Naive thymus-derived CD4-positive, alpha-beta T cell (primary cell): ENCODE measurements at regions not wholly inside any gene's neighbourhood (a gene's known extent, or its start where the extent isn't known, plus 50 kb on each side); places are given as distances from the start of the nearest gene placed in this dataset.
A peak's percentile ranks its signal among the peaks of the same experiment; 100 is the strongest.
"Not testable (repeated sequence)": the region's sequence is repeated elsewhere in the genome, so short reads cannot be mapped to it uniquely, and the experiment has no call there.

ENCODE experiments used
- ATAC-seq: fragments of 150-1000 bp; cut with Tn5 transposase; 2 replicates; pipeline ENCODE4 v1.10.0; 2021; ENCODE audit warnings: mild to moderate bottlenecking, moderate library complexity
- CTCF ChIA-PET: fragments of 350-600 bp; sonication (Branson Sonifier 250); formaldehyde crosslinking; loops from one replicate; lab custom pipeline; 2021; ENCODE audit warnings: antibody characterized with exemption; lab: Charles Lee
- POLR2A ChIA-PET: fragments of 350-600 bp; sonication (Branson Sonifier 250); formaldehyde crosslinking; loops from one replicate; lab custom pipeline; 2021; ENCODE audit warnings: antibody characterized with exemption, inconsistent platforms; lab: Charles Lee
- DNase-seq, 9 donors: peaks; one replicate each; pipeline versions ENCODE4 v3.0.0 to v3.0.0-alpha.2; 2020 to 2022; ENCODE audit warnings: mixed read lengths in 1 of 9
- H3K27ac ChIP-seq: one replicate; pipeline ENCODE4 v1.7.0; 2013; ENCODE audit warnings: mild to moderate bottlenecking, low read depth, low read length, moderate library complexity
- H3K27me3 ChIP-seq, 2 donors: one replicate each; pipeline ENCODE4 v1.7.0; 2013; ENCODE audit warnings: low read length in 2 of 2, mild to moderate bottlenecking in 2 of 2, moderate library complexity in 2 of 2; ENCODE audit not compliant: control insufficient read depth in 2 of 2, insufficient read depth in 2 of 2
- H3K36me3 ChIP-seq, 3 experiments: 1 replicate in 2 of 3; 2 replicates in 1 of 3; pipeline ENCODE4 v1.7.0; 2013; ENCODE audit warnings: low read length in 3 of 3, mild to moderate bottlenecking in 3 of 3, moderate library complexity in 1 of 3; ENCODE audit not compliant: insufficient read depth in 3 of 3, control insufficient read depth in 2 of 3
- H3K4me1 ChIP-seq, 2 donors: one replicate each; pipeline ENCODE4 v1.7.0; 2013; ENCODE audit warnings: low read length in 2 of 2, mild to moderate bottlenecking in 2 of 2, moderate library complexity in 1 of 2; ENCODE audit not compliant: control insufficient read depth in 2 of 2, insufficient read depth in 2 of 2
- H3K4me3 ChIP-seq: 2 replicates; pipeline ENCODE4 v1.7.0; 2013; ENCODE audit warnings: mild to moderate bottlenecking, low read length
- H3K9me3 ChIP-seq, 3 experiments: 1 replicate in 2 of 3; 2 replicates in 1 of 3; pipeline ENCODE4 v1.7.0; 2013; ENCODE audit warnings: low read length in 3 of 3; ENCODE audit not compliant: control insufficient read depth in 2 of 3
- H3K27ac Mint-ChIP-seq, 9 donors: one replicate each; pipeline ENCODE4 v1.8.0; 2020 to 2022; ENCODE audit warnings: mixed read lengths in 9 of 9, mild to moderate bottlenecking in 8 of 9, moderate library complexity in 5 of 9, inconsistent platforms in 2 of 9
- H3K27me3 Mint-ChIP-seq, 5 donors: one replicate each; pipeline ENCODE4 v1.8.0; 2021 to 2022; ENCODE audit warnings: mixed read lengths in 5 of 5, mild to moderate bottlenecking in 1 of 5
- H3K36me3 Mint-ChIP-seq, 5 donors: one replicate each; pipeline ENCODE4 v1.8.0; 2020 to 2022; ENCODE audit warnings: mixed read lengths in 5 of 5, mild to moderate bottlenecking in 3 of 5, inconsistent platforms in 1 of 5
- H3K4me1 Mint-ChIP-seq, 7 donors: one replicate each; pipeline ENCODE4 v1.8.0; 2020 to 2022; ENCODE audit warnings: mixed read lengths in 7 of 7, mild to moderate bottlenecking in 3 of 7, inconsistent platforms in 1 of 7
- H3K4me3 Mint-ChIP-seq, 10 donors: one replicate each; pipeline ENCODE4 v1.8.0; 2020 to 2022; ENCODE audit warnings: mild to moderate bottlenecking in 10 of 10, mixed read lengths in 10 of 10, moderate library complexity in 6 of 10, inconsistent platforms in 2 of 10
- H3K9me3 Mint-ChIP-seq, 11 donors: one replicate each; pipeline ENCODE4 v1.8.0; 2020 to 2022; ENCODE audit warnings: mixed read lengths in 11 of 11, mild to moderate bottlenecking in 4 of 11, inconsistent platforms in 1 of 11, moderate library complexity in 1 of 11
- intact Hi-C, 2 donors: fragments of 100-400 bp; cut with micrococcal nuclease; formaldehyde crosslinking; loops; one replicate each; pipeline ENCODE4 v1.15.1; 2023

GRCh38 chr6:4637691-4638433 lies 138.3 kb upstream of the CDYL start:
- CTCF ChIA-PET, result no interaction called here
- Histone ChIP-seq H3K4me3 (no peak overlapping the region), H3K27ac (no peak overlapping the region), H3K9me3 (no peaks in the 10 kb centered on the region), H3K27me3 (no peaks in the 10 kb centered on the region), H3K36me3 (no peaks in the 10 kb centered on the region), H3K4me1 (no peaks in the 10 kb centered on the region)
- Mint-ChIP-seq H3K9me3 (peaks cover 0 to 5% (median 0%) of the 10 kb centered on the region in 11 donors), H3K27me3 (peaks cover 0 to 32% (median 18%) of the 10 kb centered on the region in 5 donors), H3K27ac (no peak overlapping the region), H3K4me1 (no peaks in the 10 kb centered on the region), H3K4me3 (no peak overlapping the region), H3K36me3 (no peaks in the 10 kb centered on the region)
- POLR2A ChIA-PET, result interaction anchor here (0.6 kb wide), 1 partner anchor 818 kb away, joined by 4 read pairs; no protein-coding TSS in a partner anchor
- ATAC-seq, result no peak
- DNase-seq, result peak in 1 of 9 donors; percentile 33
- intact Hi-C loops, result no loop called here

GRCh38 chr6:4636881-4637224 lies 139.4 kb upstream of the CDYL start:
- Mint-ChIP-seq H3K27ac (no peak overlapping the region), H3K4me3 (no peak overlapping the region), H3K9me3 (peaks cover 0 to 9% (median 0%) of the 10 kb centered on the region in 11 donors), H3K36me3 (no peaks in the 10 kb centered on the region), H3K27me3 (peaks cover 0 to 25% (median 11%) of the 10 kb centered on the region in 5 donors), H3K4me1 (no peaks in the 10 kb centered on the region)
- CTCF ChIA-PET, result no interaction called here
- H3K4me1 ChIP-seq, result no peaks in the 10 kb centered on the region
- no peaks in the 10 kb centered on the region for H3K36me3 ChIP-seq
- H3K27me3 ChIP-seq, result no peaks in the 10 kb centered on the region
- no peak for DNase-seq
- ATAC-seq, result no peak
- H3K4me3 ChIP-seq, result no peak overlapping the region
- intact Hi-C loops, result no loop called here
- POLR2A ChIA-PET, result no interaction called here
- no peaks in the 10 kb centered on the region for H3K9me3 ChIP-seq
- no peak overlapping the region for H3K27ac ChIP-seq

- Mint-ChIP-seq H3K36me3 (no peaks in the 10 kb centered on the region), H3K4me3 (no peak overlapping the region), H3K4me1 (no peaks in the 10 kb centered on the region), H3K9me3 (peaks cover 0 to 11% (median 0%) of the 10 kb centered on the region in 11 donors), H3K27me3 (peaks cover 0 to 23% (median 9%) of the 10 kb centered on the region in 5 donors), H3K27ac (no peak overlapping the region)
- no peaks in the 10 kb centered on the region for H3K36me3 ChIP-seq
- H3K27me3 ChIP-seq, result no peaks in the 10 kb centered on the region
- no peak overlapping the region for H3K27ac ChIP-seq
- no peak overlapping the region for H3K4me3 ChIP-seq
- intact Hi-C loops, result no loop called here
- H3K4me1 ChIP-seq, result no peaks in the 10 kb centered on the region
- POLR2A ChIA-PET, result no interaction called here
- H3K9me3 ChIP-seq, result no peaks in the 10 kb centered on the region
- CTCF ChIA-PET, result no interaction called here
- DNase-seq (no peak), ATAC-seq (no peak)
These were observed 139.9 kb upstream of the CDYL start for GRCh38 chr6:4636191-4636880.

GRCh38 chr6:4635666-4636065 lies 140.5 kb upstream of the CDYL start:
- H3K27ac ChIP-seq, result no peak overlapping the region
- ChIA-PET CTCF (no interaction called here), POLR2A (no interaction called here)
- Mint-ChIP-seq H3K4me3 (no peak overlapping the region), H3K36me3 (no peaks in the 10 kb centered on the region), H3K27me3 (peaks cover 0 to 23% (median 9%) of the 10 kb centered on the region in 5 donors), H3K9me3 (peaks cover 0 to 18% (median 4%) of the 10 kb centered on the region in 11 donors), H3K4me1 (no peaks in the 10 kb centered on the region), H3K27ac (no peak overlapping the region)
- ATAC-seq (no peak), DNase-seq (no peak)
- H3K27me3 ChIP-seq, result no peaks in the 10 kb centered on the region
- no peaks in the 10 kb centered on the region for H3K4me1 ChIP-seq
- intact Hi-C loops, result no loop called here
- H3K9me3 ChIP-seq, result peaks cover 0 to 3% (median 0%) of the 10 kb centered on the region in 3 experiments
- H3K4me3 ChIP-seq, result no peak overlapping the region
- H3K36me3 ChIP-seq, result no peaks in the 10 kb centered on the region

- H3K4me3 Mint-ChIP-seq, result no peak overlapping the region
- H3K4me3 ChIP-seq, result no peak overlapping the region
- peaks cover 0 to 15% (median 0%) of the 10 kb centered on the region in 3 experiments for H3K9me3 ChIP-seq
- no peaks in the 10 kb centered on the region for H3K4me1 ChIP-seq
- intact Hi-C loops, result no loop called here
- CTCF ChIA-PET, result no interaction called here
- peaks cover 0 to 6% (median under 1%) of the 10 kb centered on the region in 5 donors for H3K27me3 Mint-ChIP-seq
- H3K9me3 Mint-ChIP-seq, result peaks cover 0 to 34% (median 17%) of the 10 kb centered on the region in 11 donors
- ATAC-seq (no peak), DNase-seq (no peak)
- no peak overlapping the region for H3K27ac ChIP-seq
- H3K4me1 Mint-ChIP-seq, result no peaks in the 10 kb centered on the region
- H3K27me3 ChIP-seq, result no peaks in the 10 kb centered on the region
- H3K27ac Mint-ChIP-seq, result no peak overlapping the region
- POLR2A ChIA-PET, result no interaction called here
- no peaks in the 10 kb centered on the region for H3K36me3 ChIP-seq
- no peaks in the 10 kb centered on the region for H3K36me3 Mint-ChIP-seq
These were observed 143.8 kb upstream of the CDYL start for GRCh38 chr6:4632421-4632820.

- H3K4me3 Mint-ChIP-seq, H3K36me3 Mint-ChIP-seq, CTCF ChIA-PET, H3K27me3 Mint-ChIP-seq, H3K27ac Mint-ChIP-seq, DNase-seq, H3K36me3 ChIP-seq, H3K27me3 ChIP-seq, H3K4me1 ChIP-seq, H3K27ac ChIP-seq, intact Hi-C loops, ATAC-seq, H3K4me3 ChIP-seq, POLR2A ChIA-PET, H3K4me1 Mint-ChIP-seq: not testable (repeated sequence)
- H3K9me3 ChIP-seq, result peaks cover 0 to 15% (median 0%) of the 10 kb centered on the region in 3 experiments
- H3K9me3 Mint-ChIP-seq, result peaks cover 0 to 34% (median 17%) of the 10 kb centered on the region in 11 donors
These were observed 146.4 kb upstream of the CDYL start for GRCh38 chr6:4629789-4630188.
